ENCODE measurements at regions not wholly inside any gene's neighbourhood (a gene's known extent, or its start where the extent isn't known, plus 50 kb on each side); places are given as distances from the start of the nearest gene placed in this dataset.

- ChIA-PET POLR2A (interaction anchor here (0.8 kb wide), 2 partner anchors 52 to 66 kb away, joined by 3 read pairs; no protein-coding TSS in a partner anchor), CTCF (ENCODE audit: unreplicated experiment) (no interaction called here)
- intact Hi-C loops (cut with micrococcal nuclease; ENCODE audit: unreplicated experiment), result no loop called here
- Histone ChIP-seq H3K79me2 (ENCODE audit: insufficient read depth, low read depth, low read length) (no peaks in the 10 kb centered on the region), H3K36me3 (ENCODE audit: insufficient read depth, low read length) (no peaks in the 10 kb centered on the region), H2AFZ (ENCODE audit: low read length) (no peak overlapping the region), H3K27ac (ENCODE audit: low read depth, low read length, poor library complexity, severe bottlenecking) (no peak overlapping the region), H3K9me2 (ENCODE audit: insufficient read depth, low read length) (no peaks in the 10 kb centered on the region), H3K4me1 (ENCODE audit: insufficient read depth, low read length, poor library complexity, severe bottlenecking) (no peaks in the 10 kb centered on the region), H3K9me3 (ENCODE audit: low read length) (no peaks in the 10 kb centered on the region), H4K20me1 (ENCODE audit: insufficient read depth, low read length) (no peaks in the 10 kb centered on the region), H3K4me3 (ENCODE audit: low read depth, low read length, poor library complexity, severe bottlenecking) (no peak overlapping the region), H3K4me2 (ENCODE audit: low read length) (no peak overlapping the region)
- TF ChIP-seq EZH2phosphoT487 (IDR thresholded peaks at IDR 0.05; ENCODE audit: borderline replicate concordance, low read depth, low read length), result no peak
- no TSS peak for BruUV-seq (replicated peaks)
- DNase-seq (ENCODE audit: low spot score), result no peak
Observed at GRCh38 chr20:16173044-16173443, 400.2 kb downstream of the KIF16B start.

DNA sequence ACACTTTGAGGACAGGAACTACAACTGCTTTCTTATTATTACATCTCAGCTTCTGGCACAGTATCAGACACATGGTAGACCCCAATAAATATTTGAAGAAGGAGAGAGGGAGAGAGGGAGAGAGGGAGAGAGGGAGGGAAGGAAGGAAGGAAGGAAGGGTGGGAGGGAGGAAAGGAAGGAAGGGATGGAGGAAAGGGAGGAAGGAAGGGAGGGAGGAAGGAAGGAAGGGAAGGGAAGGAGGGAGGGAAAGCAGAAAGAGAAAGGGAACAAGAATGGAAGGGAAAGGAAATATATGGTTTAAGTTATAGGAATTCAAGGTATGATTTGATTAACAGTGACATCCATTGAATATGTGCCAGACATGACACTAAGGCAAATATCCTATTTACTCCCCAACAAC is 402.1 kb downstream of the KIF16B start:
- no peak overlapping the region for H3K4me3 ChIP-seq (ENCODE audit: low read depth, low read length, poor library complexity, severe bottlenecking)
- no peaks in the 10 kb centered on the region for H3K4me1 ChIP-seq (ENCODE audit: insufficient read depth, low read length, poor library complexity, severe bottlenecking)
- H2AFZ ChIP-seq (ENCODE audit: low read length), result no peak overlapping the region
- H3K36me3 ChIP-seq (ENCODE audit: insufficient read depth, low read length), result no peaks in the 10 kb centered on the region
- BruUV-seq (replicated peaks), result no TSS peak
- no peaks in the 10 kb centered on the region for H3K9me2 ChIP-seq (ENCODE audit: insufficient read depth, low read length)
- no peak overlapping the region for H3K27ac ChIP-seq (ENCODE audit: low read depth, low read length, poor library complexity, severe bottlenecking)
- no peaks in the 10 kb centered on the region for H3K9me3 ChIP-seq (ENCODE audit: low read length)
- no peak overlapping the region for H3K4me2 ChIP-seq (ENCODE audit: low read length)
- no peak for DNase-seq (ENCODE audit: low spot score)
- intact Hi-C loops (cut with micrococcal nuclease; ENCODE audit: unreplicated experiment), result no loop called here
- H4K20me1 ChIP-seq (ENCODE audit: insufficient read depth, low read length), result no peaks in the 10 kb centered on the region
- H3K79me2 ChIP-seq (ENCODE audit: insufficient read depth, low read depth, low read length), result no peaks in the 10 kb centered on the region
- CTCF ChIA-PET (ENCODE audit: unreplicated experiment), result no interaction called here
- no peak for TF ChIP-seq EZH2phosphoT487 (IDR thresholded peaks at IDR 0.05; ENCODE audit: borderline replicate concordance, low read depth, low read length)
- TF ChIP-seq, protein P1, sequence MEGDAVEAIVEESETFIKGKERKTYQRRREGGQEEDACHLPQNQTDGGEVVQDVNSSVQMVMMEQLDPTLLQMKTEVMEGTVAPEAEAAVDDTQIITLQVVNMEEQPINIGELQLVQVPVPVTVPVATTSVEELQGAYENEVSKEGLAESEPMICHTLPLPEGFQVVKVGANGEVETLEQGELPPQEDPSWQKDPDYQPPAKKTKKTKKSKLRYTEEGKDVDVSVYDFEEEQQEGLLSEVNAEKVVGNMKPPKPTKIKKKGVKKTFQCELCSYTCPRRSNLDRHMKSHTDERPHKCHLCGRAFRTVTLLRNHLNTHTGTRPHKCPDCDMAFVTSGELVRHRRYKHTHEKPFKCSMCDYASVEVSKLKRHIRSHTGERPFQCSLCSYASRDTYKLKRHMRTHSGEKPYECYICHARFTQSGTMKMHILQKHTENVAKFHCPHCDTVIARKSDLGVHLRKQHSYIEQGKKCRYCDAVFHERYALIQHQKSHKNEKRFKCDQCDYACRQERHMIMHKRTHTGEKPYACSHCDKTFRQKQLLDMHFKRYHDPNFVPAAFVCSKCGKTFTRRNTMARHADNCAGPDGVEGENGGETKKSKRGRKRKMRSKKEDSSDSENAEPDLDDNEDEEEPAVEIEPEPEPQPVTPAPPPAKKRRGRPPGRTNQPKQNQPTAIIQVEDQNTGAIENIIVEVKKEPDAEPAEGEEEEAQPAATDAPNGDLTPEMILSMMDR (conservative IDR thresholded peaks at IDR 0.05; ENCODE audit: low read length), result no peak
- POLR2A ChIA-PET, result no interaction called here

DNA sequence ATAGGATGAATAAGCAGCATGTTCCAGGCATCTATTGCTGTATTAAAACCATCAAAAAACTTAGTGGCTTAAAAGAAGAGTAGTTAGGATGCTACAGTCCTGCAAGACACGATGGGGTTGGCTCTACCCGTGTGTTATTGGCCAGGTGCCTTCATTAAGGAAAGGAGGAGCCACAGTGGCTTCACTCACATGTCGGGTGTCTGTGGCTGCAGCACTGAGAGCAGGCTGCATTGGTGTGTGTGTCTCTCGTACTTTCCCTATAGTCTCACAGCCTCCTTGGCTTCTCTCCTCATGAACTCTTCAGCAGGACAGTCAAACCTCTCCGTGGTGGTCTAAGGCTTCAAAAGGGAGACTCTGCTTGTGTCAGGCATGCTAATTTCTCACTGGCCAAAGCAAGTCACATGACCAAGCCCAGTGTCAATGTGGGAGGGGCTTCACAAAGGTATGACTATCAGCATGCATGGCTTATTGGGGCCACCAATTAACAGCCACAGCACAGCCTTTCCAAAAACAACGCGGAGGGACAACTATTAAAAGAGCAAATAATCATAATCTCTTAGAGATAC is 402.8 kb downstream of the KIF16B start:
- no peak overlapping the region for H3K27ac ChIP-seq (ENCODE audit: low read depth, low read length, poor library complexity, severe bottlenecking)
- H3K4me2 ChIP-seq (ENCODE audit: low read length), result no peak overlapping the region
- no peak for TF ChIP-seq EZH2phosphoT487 (IDR thresholded peaks at IDR 0.05; ENCODE audit: borderline replicate concordance, low read depth, low read length)
- TF ChIP-seq, protein P1 (conservative IDR thresholded peaks at IDR 0.05; ENCODE audit: low read length), result no peak
- no peaks in the 10 kb centered on the region for H3K36me3 ChIP-seq (ENCODE audit: insufficient read depth, low read length)
- no peaks in the 10 kb centered on the region for H4K20me1 ChIP-seq (ENCODE audit: insufficient read depth, low read length)
- CTCF ChIA-PET (ENCODE audit: unreplicated experiment), result no interaction called here
- no peak for DNase-seq (ENCODE audit: low spot score)
- no peak overlapping the region for H2AFZ ChIP-seq (ENCODE audit: low read length)
- POLR2A ChIA-PET, result no interaction called here
- H3K9me3 ChIP-seq (ENCODE audit: low read length), result no peaks in the 10 kb centered on the region
- no peaks in the 10 kb centered on the region for H3K79me2 ChIP-seq (ENCODE audit: insufficient read depth, low read depth, low read length)
- H3K4me3 ChIP-seq (ENCODE audit: low read depth, low read length, poor library complexity, severe bottlenecking), result no peak overlapping the region
- H3K9me2 ChIP-seq (ENCODE audit: insufficient read depth, low read length), result no peaks in the 10 kb centered on the region
- intact Hi-C loops (cut with micrococcal nuclease; ENCODE audit: unreplicated experiment), result no loop called here
- BruUV-seq (replicated peaks), result no TSS peak
- H3K4me1 ChIP-seq (ENCODE audit: insufficient read depth, low read length, poor library complexity, severe bottlenecking), result no peaks in the 10 kb centered on the region

All from OCI-LY7 (cell line).